ENCODE measurements at regions not wholly inside any gene's neighbourhood (a gene's known extent, or its start where the extent isn't known, plus 50 kb on each side); places are given as distances from the start of the nearest gene placed in this dataset.

- ATAC-seq: no peak
- Histone ChIP-seq H3K4me3 (ENCODE audit: low read length) (no peak overlapping the region), H3K27me3 (ENCODE audit: control insufficient read depth in 2 of 2, insufficient read depth in 2 of 2, low read length in 2 of 2) (no peaks in the 10 kb centered on the region), H3K9me3 (ENCODE audit: control insufficient read depth in 2 of 3, low read length in 3 of 3) (no peaks in the 10 kb centered on the region), H3K36me3 (ENCODE audit: control insufficient read depth in 2 of 3, insufficient read depth in 3 of 3, low read length in 3 of 3) (no peaks in the 10 kb centered on the region), H3K4me1 (ENCODE audit: control insufficient read depth in 2 of 2, insufficient read depth in 2 of 2, low read length in 2 of 2) (no peaks in the 10 kb centered on the region), H3K27ac (ENCODE audit: low read depth, low read length) (no peak overlapping the region)
- no peak overlapping the region for H3K27ac Mint-ChIP-seq
- H3K9me3 Mint-ChIP-seq: peaks cover 0 to 16% (median 5%) of the 10 kb centered on the region in 11 donors
- POLR2A ChIA-PET: interaction anchor here (0.7 kb wide), 1 partner anchor 103 kb away, joined by 3 read pairs; no protein-coding TSS in a partner anchor
- intact Hi-C loops (cut with micrococcal nuclease): no loop called here
- no peak for DNase-seq
- no peaks in the 10 kb centered on the region for H3K36me3 Mint-ChIP-seq
- no peak overlapping the region for H3K4me3 Mint-ChIP-seq
- CTCF ChIA-PET: no interaction called here
- H3K27me3 Mint-ChIP-seq: no peaks in the 10 kb centered on the region
- H3K4me1 Mint-ChIP-seq: no peaks in the 10 kb centered on the region
Observed at GRCh38 chr21:27421654-27422053, 454.8 kb upstream of the ADAMTS5 start.

- POLR2A ChIA-PET: no interaction called here
Observed at GRCh38 chr21:27419153-27419552, 452.3 kb upstream of the ADAMTS5 start.

DNA sequence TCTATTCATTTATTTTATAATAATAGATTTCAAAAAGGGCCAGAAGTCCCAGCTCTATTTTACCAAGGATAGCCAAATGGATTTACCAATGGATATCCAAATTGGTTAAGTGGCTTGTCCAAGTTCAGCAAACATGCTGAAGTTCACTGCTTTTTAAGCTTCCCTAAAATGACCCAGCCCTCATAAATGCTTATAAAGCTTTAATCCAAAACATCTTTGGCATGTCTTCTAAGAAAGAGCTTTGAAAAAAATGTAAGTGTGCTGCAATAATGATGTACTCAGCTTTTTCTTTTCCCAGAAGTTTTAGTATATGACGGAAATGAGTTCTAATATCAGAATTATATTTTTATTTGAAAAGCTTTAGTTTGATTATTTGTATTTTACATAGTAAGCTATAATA lies 451.5 kb upstream of the ADAMTS5 start:
- Mint-ChIP-seq H3K4me3 (no peak overlapping the region), H3K36me3 (no peaks in the 10 kb centered on the region)

More at GRCh38 chr21:27419153-27419552, 452.3 kb upstream of the ADAMTS5 start:
- Histone ChIP-seq H3K27ac (ENCODE audit: low read depth, low read length) (no peak overlapping the region), H3K27me3 (ENCODE audit: control insufficient read depth in 2 of 2, insufficient read depth in 2 of 2, low read length in 2 of 2) (no peaks in the 10 kb centered on the region), H3K36me3 (ENCODE audit: control insufficient read depth in 2 of 3, insufficient read depth in 3 of 3, low read length in 3 of 3) (no peaks in the 10 kb centered on the region), H3K4me3 (ENCODE audit: low read length) (no peak overlapping the region), H3K4me1 (ENCODE audit: control insufficient read depth in 2 of 2, insufficient read depth in 2 of 2, low read length in 2 of 2) (no peaks in the 10 kb centered on the region), H3K9me3 (ENCODE audit: control insufficient read depth in 2 of 3, low read length in 3 of 3) (no peaks in the 10 kb centered on the region)
- CTCF ChIA-PET: no interaction called here
- no peaks in the 10 kb centered on the region for H3K36me3 Mint-ChIP-seq
- no peak overlapping the region for H3K27ac Mint-ChIP-seq
- H3K4me1 Mint-ChIP-seq: no peaks in the 10 kb centered on the region
- no peak for DNase-seq
- H3K27me3 Mint-ChIP-seq: no peaks in the 10 kb centered on the region
- ATAC-seq: no peak
- peaks cover 0 to 14% (median 8%) of the 10 kb centered on the region in 11 donors for H3K9me3 Mint-ChIP-seq
- intact Hi-C loops (cut with micrococcal nuclease): no loop called here
- no peak overlapping the region for H3K4me3 Mint-ChIP-seq

GRCh38 chr21:27412530-27412929 lies 445.6 kb upstream of the ADAMTS5 start:
- Histone ChIP-seq H3K36me3 (ENCODE audit: control insufficient read depth in 2 of 3, insufficient read depth in 3 of 3, low read length in 3 of 3) (no peaks in the 10 kb centered on the region), H3K4me1 (ENCODE audit: control insufficient read depth in 2 of 2, insufficient read depth in 2 of 2, low read length in 2 of 2) (no peaks in the 10 kb centered on the region), H3K9me3 (ENCODE audit: control insufficient read depth in 2 of 3, low read length in 3 of 3) (no peaks in the 10 kb centered on the region), H3K4me3 (ENCODE audit: low read length) (no peak overlapping the region), H3K27ac (ENCODE audit: low read depth, low read length) (no peak overlapping the region), H3K27me3 (ENCODE audit: control insufficient read depth in 2 of 2, insufficient read depth in 2 of 2, low read length in 2 of 2) (no peaks in the 10 kb centered on the region)
- Mint-ChIP-seq H3K4me1 (no peaks in the 10 kb centered on the region), H3K4me3 (no peak overlapping the region), H3K36me3 (peaks cover 0 to 5% (median 0%) of the 10 kb centered on the region in 5 donors), H3K27me3 (no peaks in the 10 kb centered on the region), H3K27ac (no peak overlapping the region), H3K9me3 (peaks cover 0 to 19% (median 5%) of the 10 kb centered on the region in 11 donors)
- ChIA-PET CTCF (no interaction called here), POLR2A (no interaction called here)
- no peak for ATAC-seq
- intact Hi-C loops (cut with micrococcal nuclease): no loop called here
- no peak for DNase-seq

More for the DNA sequence above, 451.5 kb upstream of the ADAMTS5 start:
- H3K4me3 ChIP-seq (ENCODE audit: low read length): no peak overlapping the region
- peaks cover 0 to 14% (median 5%) of the 10 kb centered on the region in 11 donors for H3K9me3 Mint-ChIP-seq
- POLR2A ChIA-PET: no interaction called here
- no peaks in the 10 kb centered on the region for H3K9me3 ChIP-seq (ENCODE audit: control insufficient read depth in 2 of 3, low read length in 3 of 3)
- no peaks in the 10 kb centered on the region for H3K27me3 Mint-ChIP-seq
- H3K36me3 ChIP-seq (ENCODE audit: control insufficient read depth in 2 of 3, insufficient read depth in 3 of 3, low read length in 3 of 3): no peaks in the 10 kb centered on the region
- intact Hi-C loops (cut with micrococcal nuclease): no loop called here
- CTCF ChIA-PET: no interaction called here
- no peaks in the 10 kb centered on the region for H3K27me3 ChIP-seq (ENCODE audit: control insufficient read depth in 2 of 2, insufficient read depth in 2 of 2, low read length in 2 of 2)
- no peak overlapping the region for H3K27ac Mint-ChIP-seq
- H3K27ac ChIP-seq (ENCODE audit: low read depth, low read length): no peak overlapping the region
- DNase-seq (no peak), ATAC-seq (no peak)
- H3K4me1 Mint-ChIP-seq: no peaks in the 10 kb centered on the region
- H3K4me1 ChIP-seq (ENCODE audit: control insufficient read depth in 2 of 2, insufficient read depth in 2 of 2, low read length in 2 of 2): no peaks in the 10 kb centered on the region

GRCh38 chr21:27408826-27409225 lies 441.9 kb upstream of the ADAMTS5 start:
- no peaks in the 10 kb centered on the region for H3K27me3 Mint-ChIP-seq
- Histone ChIP-seq H3K4me1 (ENCODE audit: control insufficient read depth in 2 of 2, insufficient read depth in 2 of 2, low read length in 2 of 2) (no peaks in the 10 kb centered on the region), H3K27me3 (ENCODE audit: control insufficient read depth in 2 of 2, insufficient read depth in 2 of 2, low read length in 2 of 2) (no peaks in the 10 kb centered on the region), H3K27ac (ENCODE audit: low read depth, low read length) (no peak overlapping the region), H3K9me3 (ENCODE audit: control insufficient read depth in 2 of 3, low read length in 3 of 3) (no peaks in the 10 kb centered on the region), H3K36me3 (ENCODE audit: control insufficient read depth in 2 of 3, insufficient read depth in 3 of 3, low read length in 3 of 3) (no peaks in the 10 kb centered on the region), H3K4me3 (ENCODE audit: low read length) (no peak overlapping the region)
- no peaks in the 10 kb centered on the region for H3K4me1 Mint-ChIP-seq
- ChIA-PET CTCF (no interaction called here), POLR2A (no interaction called here)
- intact Hi-C loops (cut with micrococcal nuclease): no loop called here
- no peak overlapping the region for H3K4me3 Mint-ChIP-seq
- no peak overlapping the region for H3K27ac Mint-ChIP-seq
- no peak for DNase-seq
- ATAC-seq: no peak
- H3K9me3 Mint-ChIP-seq: peaks cover 0 to 8% (median 0%) of the 10 kb centered on the region in 11 donors
- H3K36me3 Mint-ChIP-seq: peaks cover 0 to 5% (median 0%) of the 10 kb centered on the region in 5 donors

DNA sequence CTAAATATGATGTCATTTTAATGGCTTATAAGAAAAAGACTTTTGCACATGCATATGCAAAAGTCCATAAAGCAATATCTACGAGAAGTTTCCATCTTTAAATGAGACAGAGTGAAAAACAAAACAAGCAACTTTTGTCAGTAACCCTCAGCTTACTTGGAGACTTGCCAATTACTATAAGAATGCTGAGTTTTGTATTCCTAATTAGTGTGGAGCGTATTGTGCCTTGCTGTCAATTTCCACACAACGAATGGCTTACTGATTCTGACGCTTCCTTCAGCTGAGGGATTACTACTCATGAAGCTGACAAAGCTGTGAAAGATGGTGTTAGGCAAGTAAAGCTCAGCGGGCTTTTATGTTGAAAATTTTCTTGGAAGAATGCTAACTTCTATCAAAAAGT lies 440.4 kb upstream of the ADAMTS5 start:
- no peaks in the 10 kb centered on the region for H3K36me3 ChIP-seq (ENCODE audit: control insufficient read depth in 2 of 3, insufficient read depth in 3 of 3, low read length in 3 of 3)
- POLR2A ChIA-PET: no interaction called here
- H3K27ac ChIP-seq (ENCODE audit: low read depth, low read length): no peak overlapping the region
- no peaks in the 10 kb centered on the region for H3K4me1 ChIP-seq (ENCODE audit: control insufficient read depth in 2 of 2, insufficient read depth in 2 of 2, low read length in 2 of 2)
- no peak overlapping the region for H3K4me3 ChIP-seq (ENCODE audit: low read length)
- no peaks in the 10 kb centered on the region for H3K9me3 ChIP-seq (ENCODE audit: control insufficient read depth in 2 of 3, low read length in 3 of 3)
- no peak overlapping the region for H3K27ac Mint-ChIP-seq
- H3K27me3 Mint-ChIP-seq: no peaks in the 10 kb centered on the region
- DNase-seq (no peak), ATAC-seq (no peak)
- H3K9me3 Mint-ChIP-seq: peaks cover 0 to 8% (median 0%) of the 10 kb centered on the region in 11 donors
- H3K4me1 Mint-ChIP-seq: no peaks in the 10 kb centered on the region
- H3K36me3 Mint-ChIP-seq: peaks cover 0 to 5% (median 0%) of the 10 kb centered on the region in 5 donors
- no peaks in the 10 kb centered on the region for H3K27me3 ChIP-seq (ENCODE audit: control insufficient read depth in 2 of 2, insufficient read depth in 2 of 2, low read length in 2 of 2)
- no peak overlapping the region for H3K4me3 Mint-ChIP-seq
- CTCF ChIA-PET: no interaction called here
- intact Hi-C loops (cut with micrococcal nuclease): no loop called here

DNA sequence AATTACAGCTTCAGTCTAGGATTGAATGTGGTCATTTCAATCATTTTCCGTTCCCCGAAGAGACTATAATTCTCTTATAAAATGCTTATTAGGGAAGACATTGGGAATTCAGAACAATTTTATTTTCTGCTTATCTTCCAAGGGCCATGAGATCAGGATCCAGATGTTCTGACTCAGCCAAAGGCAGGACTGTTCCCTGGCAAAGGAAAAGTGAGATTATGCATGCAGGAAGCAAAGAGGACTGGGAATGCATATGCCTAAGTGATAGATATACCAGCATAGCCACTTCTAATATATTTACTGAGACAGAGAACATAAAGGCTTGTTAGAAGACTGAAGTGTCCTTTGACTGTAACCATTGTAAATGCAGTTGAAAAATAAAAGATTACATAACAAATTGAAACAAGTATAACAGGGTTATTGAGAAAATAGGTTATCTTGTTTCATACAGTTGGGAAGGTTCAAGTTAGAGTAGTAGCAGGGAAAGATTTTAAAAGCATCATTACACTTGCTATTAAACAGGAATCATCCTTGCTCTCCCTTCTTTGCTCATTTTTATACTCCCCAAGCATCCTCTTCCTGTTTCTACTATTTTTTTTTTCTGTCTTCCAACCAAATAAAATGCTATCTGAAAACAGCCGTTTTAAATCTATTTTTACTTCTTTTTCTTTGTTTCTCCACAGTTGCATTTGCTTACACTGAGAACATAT lies 439.6 kb upstream of the ADAMTS5 start:
- Histone ChIP-seq H3K27ac (ENCODE audit: low read depth, low read length) (no peak overlapping the region), H3K9me3 (ENCODE audit: control insufficient read depth in 2 of 3, low read length in 3 of 3) (no peaks in the 10 kb centered on the region), H3K4me3 (ENCODE audit: low read length) (no peak overlapping the region), H3K36me3 (ENCODE audit: control insufficient read depth in 2 of 3, insufficient read depth in 3 of 3, low read length in 3 of 3) (no peaks in the 10 kb centered on the region), H3K27me3 (ENCODE audit: control insufficient read depth in 2 of 2, insufficient read depth in 2 of 2, low read length in 2 of 2) (no peaks in the 10 kb centered on the region), H3K4me1 (ENCODE audit: control insufficient read depth in 2 of 2, insufficient read depth in 2 of 2, low read length in 2 of 2) (no peaks in the 10 kb centered on the region)
- Mint-ChIP-seq H3K36me3 (peaks cover 0 to 5% (median 0%) of the 10 kb centered on the region in 5 donors), H3K9me3 (peaks cover 0 to 8% (median 0%) of the 10 kb centered on the region in 11 donors), H3K27ac (no peak overlapping the region), H3K4me3 (no peak overlapping the region), H3K27me3 (no peaks in the 10 kb centered on the region), H3K4me1 (no peaks in the 10 kb centered on the region)
- DNase-seq (no peak), ATAC-seq (no peak)
- POLR2A ChIA-PET: no interaction called here
- CTCF ChIA-PET: no interaction called here
- intact Hi-C loops (cut with micrococcal nuclease): no loop called here
